ENCODE measurements at regions not wholly inside any gene's neighbourhood (a gene's known extent, or its start where the extent isn't known, plus 50 kb on each side); places are given as distances from the start of the nearest gene placed in this dataset.

DNA sequence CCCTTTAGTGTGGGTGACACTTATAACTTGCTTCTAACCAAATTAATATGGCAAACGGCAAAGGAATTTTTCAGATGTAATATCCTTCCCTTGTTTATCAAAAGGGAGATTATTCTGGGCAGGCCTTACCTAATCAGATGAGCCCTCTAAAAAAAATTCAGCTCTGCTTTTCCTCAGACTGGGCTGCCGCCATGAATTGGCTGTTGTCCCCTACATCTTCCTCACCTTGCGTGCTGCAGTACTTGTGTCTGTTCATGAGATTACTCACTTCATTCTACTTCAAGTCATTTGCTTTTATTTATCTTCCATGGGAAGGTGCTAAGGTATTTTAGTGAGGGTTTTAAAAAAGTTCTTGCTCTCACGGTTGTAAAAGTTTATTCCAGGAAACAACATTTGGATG lies 705.5 kb downstream of the KCNT2 start:
- Histone ChIP-seq H3K27ac (ENCODE audit: low read depth, low read length) (no peak overlapping the region), H3K4me1 (ENCODE audit: control insufficient read depth in 1 of 2, insufficient read depth in 2 of 2, low read length in 2 of 2) (no peaks in the 10 kb centered on the region), H3K36me3 (ENCODE audit: control insufficient read depth in 1 of 2, insufficient read depth in 2 of 2, low read length in 2 of 2) (no peaks in the 10 kb centered on the region), H3K4me3 (replicated peaks in 1 of 2; ENCODE audit: low read depth in 1 of 2, low read length in 2 of 2) (no peak overlapping the region), H3K9ac (ENCODE audit: low read length) (no peak overlapping the region), H3K9me3 (ENCODE audit: control insufficient read depth in 1 of 2, insufficient read depth in 1 of 2, low read depth in 1 of 2, low read length in 2 of 2) (no peaks in the 10 kb centered on the region), H3K4me2 (ENCODE audit: low read length) (no peak overlapping the region), H3K79me2 (ENCODE audit: insufficient read depth, low read length) (no peaks in the 10 kb centered on the region), H3K9me2 (ENCODE audit: insufficient read depth) (no peaks in the 10 kb centered on the region), H3K27me3 (ENCODE audit: insufficient read depth, low read length) (no peaks in the 10 kb centered on the region), H4K20me1 (ENCODE audit: insufficient read depth) (no peaks in the 10 kb centered on the region), H2AFZ (ENCODE audit: low read depth, low read length, poor library complexity, severe bottlenecking) (no peak overlapping the region)
- CTCF ChIA-PET = interaction anchor here (1.4 kb wide), 1 partner anchor 17 kb away, joined by 4 read pairs; no protein-coding TSS in a partner anchor
- POLR2A ChIA-PET = no interaction called here
- RAD21 ChIA-PET (ENCODE audit: low non-redundant PET in 1 of 2, low total read pairs in 2 of 2, uncharacterized antibody in 2 of 2, unreplicated experiment in 2 of 2) = no interaction called here
- ATAC-seq = no peak
- intact Hi-C loops (cut with micrococcal nuclease) = no loop called here
- BruUV-seq (replicated peaks) = no TSS peak
- no peak for DNase-seq (ENCODE audit: low read depth, low spot score)
- TF ChIP-seq CEBPB (IDR thresholded peaks at IDR 0.05; ENCODE audit: low read depth) (no peak), SIN3A (IDR thresholded peaks at IDR 0.05; ENCODE audit: low read depth) (no peak), ZNF274 (IDR thresholded peaks at IDR 0.05; ENCODE audit: low read depth, low read length) (no peak), CTCF (IDR thresholded peaks at IDR 0.05 in 2 of 3, conservative IDR thresholded peaks at IDR 0.05 in 1 of 3; ENCODE audit: borderline replicate concordance in 1 of 3, insufficient read depth in 1 of 3, low read depth in 2 of 3, low read length in 2 of 3) (no peak), EZH2phosphoT487 (IDR thresholded peaks at IDR 0.05; ENCODE audit: borderline replicate concordance) (no peak), SP1 (IDR thresholded peaks at IDR 0.05; ENCODE audit: low read depth) (no peak), JUND (IDR thresholded peaks at IDR 0.05) (no peak), FOSL1 (IDR thresholded peaks at IDR 0.05; ENCODE audit: low read depth) (no peak), ZFX (IDR thresholded peaks at IDR 0.05) (no peak), CBX3 (IDR thresholded peaks at IDR 0.05; ENCODE audit: low read depth) (no peak), ELF1 (IDR thresholded peaks at IDR 0.05; ENCODE audit: borderline replicate concordance, low read depth) (no peak), RAD21 (IDR thresholded peaks at IDR 0.05; ENCODE audit: low read depth) (no peak), POLR2AphosphoS5 (IDR thresholded peaks at IDR 0.05; ENCODE audit: low read depth, low read length) (no peak), EZH2 (IDR thresholded peaks at IDR 0.05) (no peak), EGR1 (IDR thresholded peaks at IDR 0.05; ENCODE audit: low read depth) (no peak), YY1 (IDR thresholded peaks at IDR 0.05; ENCODE audit: extremely low read depth, insufficient replicate concordance, low read depth, low read length) (no peak)
- TF ChIP-seq, protein P1, sequence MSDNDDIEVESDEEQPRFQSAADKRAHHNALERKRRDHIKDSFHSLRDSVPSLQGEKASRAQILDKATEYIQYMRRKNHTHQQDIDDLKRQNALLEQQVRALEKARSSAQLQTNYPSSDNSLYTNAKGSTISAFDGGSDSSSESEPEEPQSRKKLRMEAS (IDR thresholded peaks at IDR 0.05) = no peak
- TF ChIP-seq, protein P2, sequence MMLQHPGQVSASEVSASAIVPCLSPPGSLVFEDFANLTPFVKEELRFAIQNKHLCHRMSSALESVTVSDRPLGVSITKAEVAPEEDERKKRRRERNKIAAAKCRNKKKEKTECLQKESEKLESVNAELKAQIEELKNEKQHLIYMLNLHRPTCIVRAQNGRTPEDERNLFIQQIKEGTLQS (IDR thresholded peaks at IDR 0.05) = no peak

Measured in HCT116 (cell line).